DOHH2 (cell line): ENCODE measurements at regions not wholly inside any gene's neighbourhood (a gene's known extent, or its start where the extent isn't known, plus 50 kb on each side); places are given as distances from the start of the nearest gene placed in this dataset.

Experiments
- H3F3A ChIP-seq: fragments of 200-600 bp; sonication (generic), shearing (Covaris generic); 2 replicates; pipeline ENCODE4 v1.6.0; 2016; ENCODE audit warnings: antibody characterized with exemption, mild to moderate bottlenecking; ENCODE audit not compliant: control insufficient read depth, insufficient read depth
- H3K27ac ChIP-seq: fragments of 200-600 bp; sonication (generic); 2 replicates; pipeline ENCODE4 v1.5.1; 2014; ENCODE audit warnings: low read depth, mild to moderate bottlenecking, low read length, moderate library complexity
- H3K27me3 ChIP-seq: fragments of 200-600 bp; sonication (generic); 2 replicates; pipeline ENCODE4 v1.6.1; 2014; ENCODE audit warnings: mild to moderate bottlenecking, low read length, mixed read lengths; ENCODE audit not compliant: control insufficient read depth
- H3K36me3 ChIP-seq: fragments of 200-600 bp; sonication (generic); 2 replicates; pipeline ENCODE4 v1.6.1; 2014; ENCODE audit warnings: mild to moderate bottlenecking, low read length, moderate library complexity, mixed read lengths; ENCODE audit not compliant: control insufficient read depth
- H3K4me1 ChIP-seq: fragments of 200-600 bp; sonication (generic); 2 replicates; pipeline ENCODE4 v1.6.1; 2014; ENCODE audit warnings: mild to moderate bottlenecking, low read length, mixed read lengths; ENCODE audit not compliant: control insufficient read depth
- H3K4me2 ChIP-seq: fragments of 200-600 bp; sonication (generic); 2 replicates; pipeline ENCODE4 v1.6.0; 2014; ENCODE audit warnings: mild to moderate bottlenecking, low read length, moderate library complexity
- H3K4me3 ChIP-seq: fragments of 200-600 bp; sonication (generic); 2 replicates; pipeline ENCODE4 v1.5.1; 2014; ENCODE audit warnings: mild to moderate bottlenecking, low read length, mixed read lengths
- H3K79me2 ChIP-seq: fragments of 200-600 bp; sonication (generic); 2 replicates; pipeline ENCODE4 v1.6.1; 2014; ENCODE audit warnings: mild to moderate bottlenecking, low read length, mixed read lengths; ENCODE audit not compliant: control insufficient read depth
- H3K9me2 ChIP-seq: fragments of 200-600 bp; sonication (generic); replicated peaks from 2 replicates; pipeline ENCODE4 v1.6.1; 2014; ENCODE audit warnings: mild to moderate bottlenecking, low read length, mixed read lengths; ENCODE audit not compliant: control insufficient read depth
- H3K9me3 ChIP-seq: fragments of 200-600 bp; sonication (generic); 2 replicates; pipeline ENCODE4 v1.6.1; 2014; ENCODE audit warnings: antibody characterized with exemption, low read length, mixed read lengths; ENCODE audit not compliant: control insufficient read depth, insufficient read depth
- H4K20me1 ChIP-seq: fragments of 200-600 bp; sonication (generic); 2 replicates; pipeline ENCODE4 v1.6.0; 2014; ENCODE audit warnings: low read depth, mild to moderate bottlenecking, antibody characterized with exemption, low read length, moderate library complexity; ENCODE audit not compliant: control insufficient read depth, insufficient read depth
- EZH2phosphoT487 ChIP-seq: fragments of 200-600 bp; sonication (generic); IDR thresholded peaks from 2 replicates; pipeline ENCODE4 v1.6.1; 2017; ENCODE audit warnings: borderline replicate concordance, mild to moderate bottlenecking, antibody characterized with exemption, low read length, moderate library complexity, mixed read lengths
- TF ChIP-seq, protein P1 (sequence below): fragments of 200-600 bp; sonication (generic); IDR thresholded peaks from one replicate; pipeline ENCODE4 v1.5.1; 2014; ENCODE audit warnings: antibody characterized with exemption, mild to moderate bottlenecking, low read depth, low read length; ENCODE audit not compliant: poor library complexity, severe bottlenecking

DNA sequence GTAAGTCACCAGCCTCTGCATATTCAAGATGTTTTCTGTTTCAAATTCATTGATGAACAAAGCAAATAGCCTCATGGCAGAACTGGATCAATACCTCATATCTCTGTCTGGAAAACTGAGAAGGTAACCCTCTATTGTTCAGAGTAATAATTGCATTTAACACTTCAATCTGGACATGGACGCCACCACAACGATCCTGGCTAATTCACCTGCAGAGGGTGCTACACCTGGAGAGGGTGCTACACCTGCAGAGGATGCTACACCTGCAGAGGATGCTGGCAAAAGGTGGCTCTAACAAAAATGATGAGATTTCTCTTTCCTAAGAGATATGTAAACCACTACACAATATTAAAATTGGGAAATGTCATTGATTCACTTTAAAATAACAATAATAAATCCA is 183.1 kb upstream of the HNRNPA3 start:
- no peak overlapping the region for H3K4me2 ChIP-seq

DNA sequence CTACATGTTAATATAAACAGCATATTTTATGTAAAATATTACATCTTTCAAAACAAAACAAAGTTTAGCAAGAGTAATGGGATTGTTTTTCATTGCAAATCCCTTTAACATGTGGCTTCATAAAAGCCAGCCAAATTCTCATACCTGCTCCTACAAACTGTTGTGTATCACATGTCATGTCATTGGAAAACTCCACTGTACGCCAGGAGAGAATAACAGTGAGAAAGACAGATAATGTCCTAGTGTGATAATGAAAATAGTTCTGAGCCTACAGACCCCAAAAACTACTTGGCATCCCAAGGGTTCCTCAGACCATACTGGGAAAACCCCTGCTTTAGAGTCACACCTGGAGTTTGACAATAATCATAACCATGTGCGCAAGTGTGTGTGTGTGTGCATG is 182.7 kb upstream of the HNRNPA3 start:
- Histone ChIP-seq H3K9me3 (no peaks in the 10 kb centered on the region), H3K4me3 (no peak overlapping the region), H3K36me3 (no peaks in the 10 kb centered on the region), H3K79me2 (no peaks in the 10 kb centered on the region), H4K20me1 (no peaks in the 10 kb centered on the region), H3K27me3 (peaks cover 11% of the 10 kb centered on the region; the same call in 1 of the 2 replicates), H3K9me2 (no peaks in the 10 kb centered on the region), H3K4me2 (no peak overlapping the region), H3K4me1 (no peaks in the 10 kb centered on the region), H3K27ac (no peak overlapping the region), H3F3A (no peaks in the 10 kb centered on the region)
- TF ChIP-seq, protein P1, sequence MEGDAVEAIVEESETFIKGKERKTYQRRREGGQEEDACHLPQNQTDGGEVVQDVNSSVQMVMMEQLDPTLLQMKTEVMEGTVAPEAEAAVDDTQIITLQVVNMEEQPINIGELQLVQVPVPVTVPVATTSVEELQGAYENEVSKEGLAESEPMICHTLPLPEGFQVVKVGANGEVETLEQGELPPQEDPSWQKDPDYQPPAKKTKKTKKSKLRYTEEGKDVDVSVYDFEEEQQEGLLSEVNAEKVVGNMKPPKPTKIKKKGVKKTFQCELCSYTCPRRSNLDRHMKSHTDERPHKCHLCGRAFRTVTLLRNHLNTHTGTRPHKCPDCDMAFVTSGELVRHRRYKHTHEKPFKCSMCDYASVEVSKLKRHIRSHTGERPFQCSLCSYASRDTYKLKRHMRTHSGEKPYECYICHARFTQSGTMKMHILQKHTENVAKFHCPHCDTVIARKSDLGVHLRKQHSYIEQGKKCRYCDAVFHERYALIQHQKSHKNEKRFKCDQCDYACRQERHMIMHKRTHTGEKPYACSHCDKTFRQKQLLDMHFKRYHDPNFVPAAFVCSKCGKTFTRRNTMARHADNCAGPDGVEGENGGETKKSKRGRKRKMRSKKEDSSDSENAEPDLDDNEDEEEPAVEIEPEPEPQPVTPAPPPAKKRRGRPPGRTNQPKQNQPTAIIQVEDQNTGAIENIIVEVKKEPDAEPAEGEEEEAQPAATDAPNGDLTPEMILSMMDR, result no peak

More for the DNA sequence above, 183.1 kb upstream of the HNRNPA3 start:
- no peak overlapping the region for H3K27ac ChIP-seq
- H3K27me3 ChIP-seq, result peaks cover 11% of the 10 kb centered on the region; the same call in 1 of the 2 replicates
- H3K79me2 ChIP-seq, result no peaks in the 10 kb centered on the region
- no peaks in the 10 kb centered on the region for H4K20me1 ChIP-seq
- no peaks in the 10 kb centered on the region for H3K9me2 ChIP-seq
- no peaks in the 10 kb centered on the region for H3K36me3 ChIP-seq
- H3F3A ChIP-seq, result no peaks in the 10 kb centered on the region
- TF ChIP-seq, protein P1, result no peak
- no peak for TF ChIP-seq EZH2phosphoT487
- no peaks in the 10 kb centered on the region for H3K9me3 ChIP-seq
- no peaks in the 10 kb centered on the region for H3K4me1 ChIP-seq
- no peak overlapping the region for H3K4me3 ChIP-seq

DNA sequence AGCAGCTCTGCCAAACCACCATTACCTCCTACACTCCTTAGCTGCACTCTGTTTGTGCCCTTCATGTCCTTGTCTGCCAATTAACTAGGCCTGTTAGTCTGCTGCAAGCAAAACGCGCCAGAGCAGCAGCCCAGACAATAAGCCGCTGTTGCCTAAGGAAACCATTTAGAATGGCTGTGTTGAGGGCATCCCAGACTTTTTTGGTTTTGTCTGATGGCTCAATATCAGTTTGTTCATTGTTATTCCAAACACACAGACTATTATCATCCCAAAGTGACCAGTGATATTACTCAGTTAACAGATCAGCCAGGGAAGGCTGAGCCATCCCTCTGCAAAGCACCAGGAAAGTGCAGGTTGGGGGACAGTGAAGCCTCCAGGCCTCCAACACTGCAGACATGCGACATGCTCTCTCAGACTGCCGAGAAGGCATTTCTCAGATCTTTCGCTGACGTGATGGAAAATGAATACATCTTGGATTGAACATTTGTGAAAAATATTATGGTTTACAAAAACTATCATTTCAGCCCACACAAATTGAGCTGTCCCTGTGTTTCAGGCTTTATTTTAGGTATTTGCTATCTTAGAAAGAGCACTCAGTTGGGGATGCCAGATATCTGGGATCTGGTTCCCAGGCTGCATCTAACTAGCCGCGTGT is 182.0 kb upstream of the HNRNPA3 start:
- H3F3A ChIP-seq, result no peaks in the 10 kb centered on the region
- H3K79me2 ChIP-seq, result no peaks in the 10 kb centered on the region
- H3K27ac ChIP-seq, result no peak overlapping the region
- no peaks in the 10 kb centered on the region for H3K36me3 ChIP-seq
- TF ChIP-seq EZH2phosphoT487, result no peak
- TF ChIP-seq, protein P1, result no peak
- H3K4me1 ChIP-seq, result no peaks in the 10 kb centered on the region
- H3K4me3 ChIP-seq, result no peak overlapping the region
- no peaks in the 10 kb centered on the region for H3K9me3 ChIP-seq
- no peak overlapping the region for H3K4me2 ChIP-seq
- H3K27me3 ChIP-seq, result peaks cover 7% of the 10 kb centered on the region; the same call in 1 of the 2 replicates
- no peaks in the 10 kb centered on the region for H4K20me1 ChIP-seq
- H3K9me2 ChIP-seq, result no peaks in the 10 kb centered on the region
